ENCODE measurements at regions not wholly inside any gene's neighbourhood (a gene's known extent, or its start where the extent isn't known, plus 50 kb on each side); places are given as distances from the start of the nearest gene placed in this dataset.

GRCh38 chr17:10976401-10976800 is 138.5 kb upstream of the PIRT start:
- Histone ChIP-seq H3K9me3 (no peaks in the 10 kb centered on the region), H3K4me3 (no peak overlapping the region), H3K36me3 (no peaks in the 10 kb centered on the region), H3K27ac (no peak overlapping the region), H3K27me3 (no peaks in the 10 kb centered on the region), H3K4me1 (no peaks in the 10 kb centered on the region)
- no peak for DNase-seq (ENCODE audit: low spot score in 2 of 2)
- no peak for TF ChIP-seq CTCF (IDR thresholded peaks at IDR 0.05)
- no peak for TF ChIP-seq POLR2A (IDR thresholded peaks at IDR 0.05)
- TF ChIP-seq POLR2AphosphoS5 (IDR thresholded peaks at IDR 0.05), result no peak
- intact Hi-C loops (cut with DNase I; ENCODE audit: low total_unique reads), result no loop called here

GRCh38 chr17:10968007-10968406 is 130.1 kb upstream of the PIRT start:
- Histone ChIP-seq H3K36me3 (no peaks in the 10 kb centered on the region), H3K4me3 (no peak overlapping the region), H3K4me1 (no peaks in the 10 kb centered on the region), H3K9me3 (peaks cover 0 to 4% of the 10 kb centered on the region in 2 donors), H3K27me3 (no peaks in the 10 kb centered on the region), H3K27ac (no peak overlapping the region)
- no peak for TF ChIP-seq POLR2A (IDR thresholded peaks at IDR 0.05)
- TF ChIP-seq POLR2AphosphoS5 (IDR thresholded peaks at IDR 0.05), result no peak
- no peak for TF ChIP-seq CTCF (IDR thresholded peaks at IDR 0.05)
- intact Hi-C loops (cut with DNase I; ENCODE audit: low total_unique reads), result no loop called here
- DNase-seq (ENCODE audit: low spot score in 2 of 2), result no peak

GRCh38 chr17:10956821-10957220 is 118.9 kb upstream of the PIRT start:
- TF ChIP-seq POLR2A (IDR thresholded peaks at IDR 0.05) (no peak), CTCF (IDR thresholded peaks at IDR 0.05) (no peak), POLR2AphosphoS5 (IDR thresholded peaks at IDR 0.05) (no peak)
- Histone ChIP-seq H3K27ac (no peak overlapping the region), H3K4me1 (no peaks in the 10 kb centered on the region), H3K4me3 (no peak overlapping the region), H3K27me3 (no peaks in the 10 kb centered on the region), H3K9me3 (no peaks in the 10 kb centered on the region), H3K36me3 (no peaks in the 10 kb centered on the region)
- intact Hi-C loops (cut with DNase I; ENCODE audit: low total_unique reads), result no loop called here
- no peak for DNase-seq (ENCODE audit: low spot score in 2 of 2)

GRCh38 chr17:10944819-10945218 is 106.9 kb upstream of the PIRT start:
- no peaks in the 10 kb centered on the region for H3K4me1 ChIP-seq
- no peak for DNase-seq (ENCODE audit: low spot score in 2 of 2)
- intact Hi-C loops (cut with DNase I; ENCODE audit: low total_unique reads), result no loop called here
- H3K36me3 ChIP-seq, result no peaks in the 10 kb centered on the region
- H3K27ac ChIP-seq, result no peak overlapping the region
- no peaks in the 10 kb centered on the region for H3K27me3 ChIP-seq
- no peaks in the 10 kb centered on the region for H3K9me3 ChIP-seq
- H3K4me3 ChIP-seq, result no peak overlapping the region
- TF ChIP-seq POLR2A (IDR thresholded peaks at IDR 0.05) (no peak), CTCF (IDR thresholded peaks at IDR 0.05) (no peak), POLR2AphosphoS5 (IDR thresholded peaks at IDR 0.05) (no peak)

- H3K27ac ChIP-seq, result no peak overlapping the region
- no peaks in the 10 kb centered on the region for H3K36me3 ChIP-seq
- intact Hi-C loops (cut with DNase I; ENCODE audit: low total_unique reads), result no loop called here
- TF ChIP-seq CTCF (IDR thresholded peaks at IDR 0.05), result no peak
- TF ChIP-seq POLR2AphosphoS5 (IDR thresholded peaks at IDR 0.05), result no peak
- TF ChIP-seq POLR2A (IDR thresholded peaks at IDR 0.05), result no peak
- H3K4me3 ChIP-seq, result no peak overlapping the region
- no peaks in the 10 kb centered on the region for H3K9me3 ChIP-seq
- no peak for DNase-seq (ENCODE audit: low spot score in 2 of 2)
- H3K27me3 ChIP-seq, result no peaks in the 10 kb centered on the region
- no peaks in the 10 kb centered on the region for H3K4me1 ChIP-seq
Observed at GRCh38 chr17:10936931-10937330, 99.0 kb upstream of the PIRT start.
